HG02938 (cell line): ENCODE measurements at regions not wholly inside any gene's neighbourhood (a gene's known extent, or its start where the extent isn't known, plus 50 kb on each side); places are given as distances from the start of the nearest gene placed in this dataset.
"Not testable (repeated sequence)": the region's sequence is repeated elsewhere in the genome, so short reads cannot be mapped to it uniquely, and the experiment has no call there.

Source experiments
- ATAC-seq: cut with Tn5 transposase; IDR thresholded peaks from one replicate; pipeline ENCODE4 v1.9.1; 2021; ENCODE audit warnings: mild to moderate bottlenecking, moderate library complexity; ENCODE audit not compliant: unreplicated experiment

GRCh38 chr5:112026879-112027278 lies 269.9 kb upstream of the NREP start:
- not testable (repeated sequence) for ATAC-seq

DNA sequence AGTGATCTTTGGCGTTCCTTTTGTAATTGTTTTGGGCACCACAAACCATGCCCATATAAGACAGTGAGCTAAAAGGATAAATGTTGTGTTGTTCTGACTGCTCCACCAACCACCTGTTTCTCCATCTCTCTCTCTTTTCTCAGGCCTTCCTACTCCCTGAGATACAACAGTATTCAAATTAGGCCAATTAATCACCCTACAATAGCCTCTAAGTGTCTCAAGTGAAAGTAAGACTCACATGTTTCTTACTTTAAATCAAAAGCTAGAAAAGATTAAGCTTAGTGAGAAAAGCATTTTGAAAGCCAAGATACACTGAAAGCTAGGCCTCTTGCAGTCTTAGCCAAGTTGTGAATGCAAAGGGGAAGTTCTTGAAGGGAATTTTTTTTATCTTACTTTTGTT lies 268.8 kb upstream of the NREP start:
- ATAC-seq: peak; percentile 90

DNA sequence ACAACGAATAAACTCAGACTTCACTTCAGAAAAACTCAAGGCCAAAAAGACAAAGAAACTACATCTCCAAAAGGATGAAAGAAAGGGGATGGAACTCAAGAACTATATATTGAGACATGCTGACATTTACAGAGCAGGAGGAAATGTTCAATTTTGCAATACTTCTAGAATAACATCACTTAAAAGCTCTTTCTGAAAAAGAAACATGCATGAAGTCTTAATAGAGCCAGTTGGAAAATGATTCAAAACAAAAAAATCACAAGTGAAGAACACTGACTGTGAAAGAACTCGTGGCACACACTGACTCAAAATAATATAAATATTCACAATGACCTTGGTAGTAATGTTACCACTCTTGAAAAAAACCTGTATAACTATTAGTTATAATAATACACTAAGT lies 267.8 kb upstream of the NREP start:
- ATAC-seq: no peak

GRCh38 chr5:112024221-112024620 lies 267.2 kb upstream of the NREP start:
- no peak for ATAC-seq

- no peak for ATAC-seq
These were observed 266.8 kb upstream of the NREP start for GRCh38 chr5:112023766-112024165.

DNA sequence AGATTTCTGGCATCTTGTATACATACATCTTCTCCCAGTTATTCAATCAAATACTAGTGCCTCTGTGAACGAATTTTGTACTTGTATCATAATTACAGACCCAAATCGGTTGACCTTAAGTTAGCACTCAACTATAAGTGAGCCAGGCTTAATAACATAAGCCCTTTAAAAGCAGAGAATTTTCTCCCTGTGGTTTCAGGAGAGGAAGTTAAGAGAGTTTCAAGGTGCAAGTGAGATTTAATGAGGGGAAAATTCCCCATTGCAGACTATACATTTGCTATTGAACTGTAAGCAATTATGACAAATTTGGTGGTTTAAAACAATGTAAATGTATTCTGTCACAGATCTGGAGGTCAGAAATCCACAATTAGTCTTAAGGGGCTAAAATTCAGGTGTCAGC lies 261.9 kb upstream of the NREP start:
- no peak for ATAC-seq

- ATAC-seq: no peak
These were observed 260.0 kb upstream of the NREP start for GRCh38 chr5:112016980-112017379.

DNA sequence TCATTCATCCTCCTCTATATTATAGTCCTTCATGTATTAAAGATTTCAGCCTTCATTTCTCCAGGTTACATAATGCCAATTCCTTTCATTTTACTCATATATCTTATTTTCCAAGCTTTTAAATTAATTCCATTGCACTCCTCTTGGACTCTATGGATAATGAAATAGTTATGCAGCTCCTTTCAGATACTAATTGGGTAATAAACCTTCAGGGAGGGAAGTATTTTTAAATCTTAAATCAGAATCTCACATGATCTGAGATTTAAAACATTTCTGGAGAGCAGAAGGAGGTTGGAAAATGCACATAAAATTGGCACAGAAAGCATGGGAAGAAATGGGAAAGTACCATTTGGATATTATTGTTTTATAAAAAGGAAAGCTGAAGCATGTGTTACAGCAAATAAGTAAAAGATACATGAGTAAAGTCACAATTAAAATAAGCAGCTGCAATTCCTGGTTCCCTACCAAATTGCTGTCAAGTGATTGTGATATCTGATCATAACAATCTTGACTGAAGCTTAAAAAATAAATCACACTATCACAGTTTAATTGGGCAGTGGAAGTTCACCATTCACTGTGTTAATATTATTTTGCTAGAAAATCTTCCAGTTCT lies 257.9 kb upstream of the NREP start:
- ATAC-seq: no peak

- ATAC-seq: no peak
These were observed 256.7 kb upstream of the NREP start for GRCh38 chr5:112013660-112014059.

- no peak for ATAC-seq
These were observed 255.1 kb upstream of the NREP start for GRCh38 chr5:112012104-112012503.

DNA sequence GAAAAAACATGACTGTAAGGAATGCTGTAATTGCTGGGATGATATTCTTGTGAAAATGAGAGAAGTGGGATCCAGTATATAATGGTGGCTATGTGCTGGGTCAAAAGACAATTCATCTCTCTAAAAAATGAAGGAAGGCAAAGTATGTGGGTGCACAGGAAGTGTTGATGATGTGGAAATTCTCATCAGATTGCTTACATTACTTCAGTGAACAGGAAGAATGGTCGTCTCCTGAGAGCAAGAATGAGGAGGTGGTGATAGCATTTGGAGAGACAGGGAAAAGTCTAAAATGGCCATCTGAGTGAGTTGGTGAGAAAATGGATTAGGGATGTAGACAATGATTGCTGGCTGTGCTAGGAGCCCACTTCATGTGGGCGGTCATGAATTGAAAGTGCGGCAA lies 253.5 kb upstream of the NREP start:
- no peak for ATAC-seq

GRCh38 chr5:112006721-112007120 lies 249.7 kb upstream of the NREP start:
- no peak for ATAC-seq

DNA sequence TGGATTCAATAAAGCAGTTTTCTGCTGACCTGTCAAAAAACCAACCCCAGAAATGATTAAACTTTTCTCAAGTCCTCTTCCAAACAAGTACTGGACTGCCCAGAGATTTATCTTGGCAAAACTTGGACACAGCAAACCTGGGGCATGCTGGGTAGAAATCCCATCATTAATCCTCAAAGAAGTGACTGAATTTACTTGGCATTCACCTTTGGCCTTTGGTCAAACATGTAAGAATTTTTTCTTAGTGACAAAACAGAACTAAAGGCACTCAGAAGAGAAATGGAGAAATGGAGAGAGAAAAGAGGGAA lies 248.6 kb upstream of the NREP start:
- no peak for ATAC-seq

GRCh38 chr5:112004867-112005622 lies 248.1 kb upstream of the NREP start:
- ATAC-seq: peak; percentile 98

DNA sequence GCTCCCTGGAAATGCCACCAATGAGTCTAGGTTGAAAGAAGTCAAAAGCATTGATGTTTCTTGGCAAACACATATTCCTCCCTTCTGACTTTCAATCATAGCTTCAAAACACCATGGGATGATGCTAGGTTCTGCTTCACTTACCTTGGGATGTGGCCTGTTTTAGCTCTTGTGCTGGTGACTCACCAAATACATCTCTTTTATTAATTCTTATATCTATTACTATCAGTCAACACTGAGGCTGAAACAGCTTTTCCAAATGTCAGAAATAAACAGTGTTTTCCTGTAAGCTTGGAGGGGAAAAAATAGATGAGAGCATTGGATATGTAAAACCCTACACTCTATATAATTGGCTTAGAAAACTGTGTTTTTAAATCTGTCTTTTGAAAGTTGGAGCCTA lies 245.4 kb upstream of the NREP start:
- ATAC-seq: no peak

DNA sequence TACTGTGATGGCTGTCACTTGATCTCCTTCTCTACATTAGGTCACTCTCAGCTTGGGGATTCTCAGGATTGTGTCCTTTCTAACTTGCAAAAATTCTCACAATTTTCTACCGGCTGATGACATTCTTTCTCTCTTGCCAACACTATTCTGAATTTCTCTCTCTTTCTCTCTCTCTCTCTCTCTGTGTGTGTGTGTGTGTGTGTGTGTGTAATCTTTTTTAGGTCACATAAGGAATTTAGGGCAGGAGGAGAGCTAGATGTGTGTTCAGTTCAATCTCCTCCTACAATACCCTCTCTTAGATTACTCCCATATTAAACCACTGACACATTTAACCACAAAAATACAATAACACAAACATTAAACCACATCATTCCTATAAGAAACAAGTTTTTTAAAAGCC lies 242.3 kb upstream of the NREP start:
- no peak for ATAC-seq

GRCh38 chr5:111998871-111999270 lies 241.9 kb upstream of the NREP start:
- no peak for ATAC-seq

DNA sequence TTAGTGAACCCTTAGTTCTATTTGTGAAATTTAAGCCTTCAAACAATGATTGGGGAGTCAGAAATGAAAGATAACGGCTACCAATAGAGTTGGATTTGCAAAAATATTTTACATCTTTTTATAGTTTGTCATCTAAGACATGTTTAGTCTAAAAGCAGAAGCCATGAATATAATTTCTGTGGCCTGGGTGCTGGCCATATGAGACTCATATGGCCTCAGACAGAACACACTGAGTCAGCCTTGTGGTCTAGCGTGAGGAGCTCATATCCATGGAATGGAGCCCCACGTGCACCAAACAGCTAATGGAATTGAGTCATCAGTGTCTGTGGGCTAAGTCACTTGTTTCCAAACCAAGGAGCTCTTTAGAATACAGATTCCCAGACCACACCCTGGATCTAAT lies 240.7 kb upstream of the NREP start:
- no peak for ATAC-seq

DNA sequence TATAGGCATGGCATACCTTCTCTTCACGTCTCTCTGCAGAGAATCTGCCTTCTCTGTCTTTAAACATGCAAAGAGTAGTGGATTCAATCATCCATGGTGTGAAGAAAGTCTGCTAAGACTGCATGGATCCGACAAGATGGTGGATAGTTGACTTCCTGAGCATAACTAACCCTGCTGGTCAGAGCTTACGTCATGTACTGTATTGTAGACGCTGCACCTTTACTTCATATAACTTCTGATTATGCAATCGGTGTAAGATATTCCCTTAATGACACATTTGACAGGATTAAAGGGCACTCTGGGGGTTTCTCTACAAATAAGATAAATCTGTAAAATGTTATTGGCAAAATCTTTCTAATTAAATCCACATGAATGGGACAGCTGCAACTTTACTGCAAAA lies 240.3 kb upstream of the NREP start:
- ATAC-seq: no peak

DNA sequence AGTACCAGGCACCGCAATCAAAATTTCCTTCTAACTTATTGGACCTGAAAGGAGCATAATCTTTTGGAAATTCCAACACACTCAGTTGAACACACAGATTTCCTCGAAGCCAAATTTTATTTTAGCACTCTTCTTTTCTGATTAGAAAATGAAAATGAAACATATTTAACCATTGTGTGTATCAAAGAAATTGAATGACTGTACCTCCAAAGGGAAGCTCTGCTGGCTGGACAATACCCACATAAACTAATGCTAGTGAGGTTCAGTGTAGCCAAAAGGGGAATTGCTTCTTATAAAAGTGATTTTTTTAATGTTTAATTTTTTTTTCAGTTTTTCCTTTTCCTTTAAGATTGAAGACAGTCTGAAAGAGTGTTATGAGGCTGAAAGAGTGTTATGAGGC lies 239.6 kb upstream of the NREP start:
- ATAC-seq: no peak

- ATAC-seq: no peak
These were observed 238.7 kb upstream of the NREP start for GRCh38 chr5:111995701-111996100.

- peak; percentile 82 for ATAC-seq
These were observed 236.2 kb upstream of the NREP start for GRCh38 chr5:111993242-111993641.

GRCh38 chr5:111984044-111984443 lies 227.1 kb upstream of the NREP start:
- no peak for ATAC-seq
